Activated CD8-positive, alpha-beta T cell treated with anti-CD3 and anti-CD28 coated beads, Interleukin-2, amount 10 ng/mL, durations not matched to agents 7 days and 5 days (primary cell): ENCODE measurements at regions not wholly inside any gene's neighbourhood (a gene's known extent, or its start where the extent isn't known, plus 50 kb on each side); places are given as distances from the start of the nearest gene placed in this dataset.
"Not testable (repeated sequence)": the region's sequence is repeated elsewhere in the genome, so short reads cannot be mapped to it uniquely, and the experiment has no call there.

ENCODE experiments used
- ATAC-seq: fragments of 150-1000 bp; cut with Tn5 transposase; one replicate; pipeline ENCODE4 v1.10.0; 2021; ENCODE audit warnings: moderate library complexity
- CTCF ChIA-PET: fragments of 350-600 bp; sonication (Branson Sonifier 250); formaldehyde crosslinking; loops from one replicate; lab custom pipeline; 2021; ENCODE audit warnings: antibody characterized with exemption; lab: Charles Lee
- POLR2A ChIA-PET: fragments of 350-600 bp; sonication (Branson Sonifier 250); formaldehyde crosslinking; loops from one replicate; lab custom pipeline; 2021; ENCODE audit warnings: antibody characterized with exemption; lab: Charles Lee
- DNase-seq: peaks from one replicate; pipeline ENCODE4 v3.0.0-alpha.2; 2020
- H3K27ac Mint-ChIP-seq: one replicate; pipeline ENCODE4 v1.8.0; 2021; ENCODE audit warnings: mild to moderate bottlenecking, mixed read lengths
- H3K27me3 Mint-ChIP-seq: one replicate; pipeline ENCODE4 v1.8.0; 2021; ENCODE audit warnings: low read depth, mixed read lengths
- H3K36me3 Mint-ChIP-seq: one replicate; pipeline ENCODE4 v1.8.0; 2021; ENCODE audit warnings: low read depth, mixed read lengths
- H3K4me1 Mint-ChIP-seq: one replicate; pipeline ENCODE4 v1.8.0; 2021; ENCODE audit warnings: low read depth, mixed read lengths
- H3K4me3 Mint-ChIP-seq: one replicate; pipeline ENCODE4 v1.8.0; 2021; ENCODE audit warnings: mild to moderate bottlenecking, mixed read lengths
- H3K9me3 Mint-ChIP-seq: one replicate; pipeline ENCODE4 v1.8.0; 2022; ENCODE audit warnings: mixed read lengths; ENCODE audit not compliant: insufficient read depth

DNA sequence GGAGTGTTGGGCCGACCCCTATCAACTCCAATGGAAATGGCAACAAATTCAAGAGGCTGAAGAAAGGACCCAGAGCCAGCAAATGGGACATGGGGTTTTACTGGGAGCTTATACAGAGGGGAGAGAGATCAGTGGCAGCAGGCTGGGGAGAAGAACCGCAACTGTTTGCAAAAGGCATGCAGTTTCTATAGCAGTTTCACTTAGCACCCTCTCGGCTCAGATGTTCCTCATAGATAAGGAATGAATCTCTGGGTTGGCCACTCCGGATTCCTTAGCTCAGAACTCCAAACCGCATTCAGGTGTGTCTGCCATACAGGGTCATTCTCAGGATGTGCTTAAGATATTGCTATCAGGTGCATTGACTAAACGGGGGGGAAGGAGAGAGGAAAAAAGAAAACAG lies 71.1 kb upstream of the RPL38 start:
- POLR2A ChIA-PET = no interaction called here
- Mint-ChIP-seq H3K27me3 (peaks cover 5% of the 10 kb centered on the region), H3K9me3 (no peaks in the 10 kb centered on the region), H3K4me3 (no peak overlapping the region), H3K36me3 (no peaks in the 10 kb centered on the region), H3K27ac (no peak overlapping the region), H3K4me1 (no peaks in the 10 kb centered on the region)
- CTCF ChIA-PET = no interaction called here
- DNase-seq (no peak), ATAC-seq (no peak)

DNA sequence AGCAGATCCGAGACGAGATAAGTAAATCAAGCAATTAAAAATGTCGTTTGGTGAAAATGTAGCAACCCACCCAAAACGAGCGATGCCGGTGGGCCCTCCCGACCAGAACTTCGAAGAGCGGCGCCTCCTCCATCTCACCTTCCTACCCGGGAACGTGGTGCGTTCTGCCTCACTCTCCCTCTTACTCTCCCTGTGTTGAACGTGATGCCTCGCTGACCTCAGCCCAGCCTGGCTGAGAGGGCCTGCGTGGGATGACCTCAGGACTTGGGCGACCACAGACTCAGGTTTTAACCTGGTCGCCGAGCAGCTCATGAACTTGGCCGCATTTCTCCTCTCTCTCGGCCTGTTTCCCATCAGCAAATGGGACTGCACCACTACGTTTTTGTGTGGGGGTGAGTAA lies 69.7 kb upstream of the RPL38 start:
- ATAC-seq (no peak), DNase-seq (no peak)
- peaks cover 11% of the 10 kb centered on the region for H3K27me3 Mint-ChIP-seq
- H3K27ac Mint-ChIP-seq = no peak overlapping the region
- H3K36me3 Mint-ChIP-seq = no peaks in the 10 kb centered on the region
- H3K4me3 Mint-ChIP-seq = no peak overlapping the region
- CTCF ChIA-PET = no interaction called here
- no peaks in the 10 kb centered on the region for H3K9me3 Mint-ChIP-seq
- POLR2A ChIA-PET = no interaction called here
- H3K4me1 Mint-ChIP-seq = no peaks in the 10 kb centered on the region

DNA sequence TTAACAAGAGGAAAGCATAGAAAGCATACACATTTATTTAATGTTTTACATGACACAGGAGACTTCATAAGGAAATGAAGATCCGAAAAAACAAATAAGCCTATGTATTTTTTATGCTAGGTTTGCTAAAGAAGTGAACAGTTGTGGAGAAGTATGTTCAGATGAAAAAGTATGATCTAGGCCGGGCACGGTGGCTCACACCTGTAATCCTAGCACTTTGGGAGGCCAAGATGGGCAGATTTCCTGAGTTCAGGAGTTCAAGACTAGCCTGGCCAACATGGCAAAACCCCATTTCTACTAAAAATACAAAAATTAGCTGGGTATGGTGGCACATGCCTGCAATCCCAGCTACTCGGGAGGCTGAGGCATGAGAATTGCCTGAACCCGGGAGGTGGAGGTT lies 69.2 kb upstream of the RPL38 start:
- H3K9me3 Mint-ChIP-seq, H3K27ac Mint-ChIP-seq, POLR2A ChIA-PET, H3K4me1 Mint-ChIP-seq, ATAC-seq, DNase-seq, H3K36me3 Mint-ChIP-seq, CTCF ChIA-PET, H3K4me3 Mint-ChIP-seq: not testable (repeated sequence)
- H3K27me3 Mint-ChIP-seq = peaks cover 11% of the 10 kb centered on the region

DNA sequence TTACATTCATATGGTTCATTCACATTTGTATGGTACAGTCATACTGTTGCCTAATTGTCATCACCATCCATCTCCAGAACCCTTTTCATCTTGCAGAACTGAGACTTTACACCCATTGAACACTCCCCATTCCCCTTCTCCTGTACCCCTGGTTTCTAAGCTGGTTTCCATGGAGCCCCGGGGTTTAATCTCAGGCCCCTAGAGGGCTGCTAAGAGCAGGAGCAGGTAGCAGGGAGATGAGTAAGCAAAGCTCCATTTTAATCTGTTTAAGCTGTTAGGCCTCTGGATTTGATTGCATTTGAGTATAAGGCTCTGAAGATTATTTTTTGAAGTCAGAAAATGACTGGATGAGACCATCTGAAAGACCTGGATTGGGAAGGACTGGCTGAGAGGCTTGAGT lies 68.5 kb upstream of the RPL38 start:
- Mint-ChIP-seq H3K4me3 (no peak overlapping the region), H3K9me3 (no peaks in the 10 kb centered on the region), H3K4me1 (no peaks in the 10 kb centered on the region), H3K27ac (no peak overlapping the region), H3K27me3 (peaks cover 11% of the 10 kb centered on the region), H3K36me3 (no peaks in the 10 kb centered on the region)
- ChIA-PET POLR2A (no interaction called here), CTCF (no interaction called here)
- no peak for DNase-seq
- ATAC-seq = no peak

DNA sequence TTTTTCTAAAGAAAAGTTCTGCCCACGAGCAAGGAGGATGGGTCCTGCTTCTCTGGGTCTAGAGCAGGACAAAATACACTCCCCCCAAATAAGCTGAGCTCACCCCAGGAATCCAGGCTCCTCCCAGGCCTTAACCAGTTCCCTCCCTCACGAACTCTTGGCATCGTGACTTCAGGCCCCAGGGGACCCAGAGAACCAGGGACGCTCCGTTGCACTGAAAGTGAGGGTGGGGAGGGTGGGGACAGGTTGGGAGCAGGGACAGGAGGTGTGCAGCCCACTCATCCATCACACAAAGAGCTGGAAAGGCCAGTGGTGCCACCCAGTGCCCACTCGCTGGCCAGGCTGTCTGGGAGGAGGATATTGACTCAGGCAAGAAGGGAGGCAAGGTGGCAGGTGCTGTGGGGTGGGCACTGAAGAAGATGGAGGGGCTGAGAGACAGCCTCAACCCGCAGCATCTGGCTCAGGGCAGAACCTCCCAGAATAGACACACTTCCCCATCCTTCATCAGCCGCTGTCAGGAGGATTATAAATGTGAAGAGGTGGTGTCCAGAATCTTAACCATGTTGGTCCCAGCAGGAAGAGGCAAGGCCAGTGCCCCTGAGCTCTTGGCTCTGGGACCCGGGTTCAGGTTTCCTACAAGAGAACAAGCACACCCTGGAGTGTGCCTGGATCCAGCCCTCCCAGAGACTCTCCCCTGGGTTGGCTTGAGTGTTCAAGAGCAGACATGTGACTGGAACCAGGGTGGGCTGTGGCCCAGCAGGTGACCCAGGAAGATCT lies 67.9 kb upstream of the RPL38 start:
- peaks cover 11% of the 10 kb centered on the region for H3K27me3 Mint-ChIP-seq
- H3K9me3 Mint-ChIP-seq = no peaks in the 10 kb centered on the region
- no peak for ATAC-seq
- no peak overlapping the region for H3K27ac Mint-ChIP-seq
- H3K4me3 Mint-ChIP-seq = no peak overlapping the region
- no peaks in the 10 kb centered on the region for H3K36me3 Mint-ChIP-seq
- DNase-seq = no peak
- CTCF ChIA-PET = no interaction called here
- no peaks in the 10 kb centered on the region for H3K4me1 Mint-ChIP-seq
- POLR2A ChIA-PET = no interaction called here

DNA sequence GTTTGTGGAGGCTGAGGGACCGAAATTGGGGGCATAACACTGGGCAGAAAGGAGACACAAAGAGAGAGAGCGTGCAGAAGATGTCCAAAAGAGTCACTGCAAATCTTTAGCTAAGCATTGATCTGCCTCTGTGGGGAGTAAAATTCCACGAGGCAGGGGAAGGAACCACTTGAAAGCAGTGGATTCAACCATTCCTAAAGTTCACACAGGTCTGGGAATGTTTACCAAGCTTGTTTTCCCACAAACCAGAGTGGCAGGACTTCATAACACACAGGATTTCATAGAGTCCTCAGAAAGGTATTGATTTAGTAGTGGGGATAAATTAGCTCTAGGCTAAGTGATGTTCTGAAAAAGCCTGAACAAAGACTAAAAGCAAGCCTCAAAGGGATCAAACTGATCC lies 66.1 kb upstream of the RPL38 start:
- Mint-ChIP-seq H3K27ac (no peak overlapping the region), H3K27me3 (peaks cover 11% of the 10 kb centered on the region), H3K36me3 (no peaks in the 10 kb centered on the region), H3K4me3 (no peak overlapping the region), H3K9me3 (peaks cover 9% of the 10 kb centered on the region), H3K4me1 (no peaks in the 10 kb centered on the region)
- POLR2A ChIA-PET = no interaction called here
- CTCF ChIA-PET = interaction anchor here (0.9 kb wide), 1 partner anchor 47 kb away, joined by 3 read pairs; no protein-coding TSS in a partner anchor
- DNase-seq (no peak), ATAC-seq (no peak)

DNA sequence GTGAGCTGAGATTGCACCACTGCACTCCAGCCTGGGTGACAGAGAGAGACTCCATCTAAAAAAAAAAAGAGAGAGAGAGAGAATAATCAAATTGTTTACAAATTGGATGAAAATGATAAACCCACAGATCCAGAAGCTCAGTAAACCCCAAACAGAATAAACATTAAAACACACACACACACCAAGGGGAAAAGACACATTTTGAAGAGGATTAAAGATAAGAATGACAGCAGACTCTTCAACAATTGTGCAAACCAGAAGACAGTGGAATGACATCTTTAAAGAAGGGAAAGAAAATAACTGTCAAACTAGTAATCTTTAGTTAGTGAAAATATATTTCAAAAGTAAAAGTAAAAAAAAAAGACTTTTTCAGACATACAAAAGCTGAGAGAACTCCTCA lies 64.4 kb upstream of the RPL38 start:
- Mint-ChIP-seq H3K4me1 (no peaks in the 10 kb centered on the region), H3K9me3 (peaks cover 20% of the 10 kb centered on the region), H3K27me3 (peaks cover 11% of the 10 kb centered on the region), H3K36me3 (no peaks in the 10 kb centered on the region), H3K27ac (no peak overlapping the region), H3K4me3 (no peak overlapping the region)
- CTCF ChIA-PET = no interaction called here
- no peak for ATAC-seq
- DNase-seq = no peak
- POLR2A ChIA-PET = no interaction called here

DNA sequence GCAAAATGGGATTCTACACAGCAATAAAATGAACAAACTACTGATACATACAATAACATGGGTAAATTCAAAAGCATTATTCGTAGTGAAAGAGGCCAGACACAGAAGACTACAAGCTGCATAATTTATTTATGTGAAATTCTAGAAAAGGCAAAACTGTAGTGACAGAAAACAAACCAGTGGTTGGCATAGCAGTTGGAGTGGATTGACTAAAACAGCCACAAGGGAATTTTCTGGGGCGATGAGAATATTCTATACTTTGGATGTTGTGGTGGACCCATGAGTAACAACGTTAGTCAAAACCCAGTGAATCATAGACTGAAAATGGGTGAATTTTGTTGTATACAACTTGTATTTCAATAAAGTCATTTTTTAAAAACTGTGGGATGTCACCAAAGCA lies 63.2 kb upstream of the RPL38 start:
- CTCF ChIA-PET = no interaction called here
- peaks cover 25% of the 10 kb centered on the region for H3K9me3 Mint-ChIP-seq
- H3K4me3 Mint-ChIP-seq = no peak overlapping the region
- H3K27ac Mint-ChIP-seq = no peak overlapping the region
- H3K27me3 Mint-ChIP-seq = peaks cover 11% of the 10 kb centered on the region
- H3K4me1 Mint-ChIP-seq = no peaks in the 10 kb centered on the region
- no peak for ATAC-seq
- no peaks in the 10 kb centered on the region for H3K36me3 Mint-ChIP-seq
- POLR2A ChIA-PET = no interaction called here
- no peak for DNase-seq

DNA sequence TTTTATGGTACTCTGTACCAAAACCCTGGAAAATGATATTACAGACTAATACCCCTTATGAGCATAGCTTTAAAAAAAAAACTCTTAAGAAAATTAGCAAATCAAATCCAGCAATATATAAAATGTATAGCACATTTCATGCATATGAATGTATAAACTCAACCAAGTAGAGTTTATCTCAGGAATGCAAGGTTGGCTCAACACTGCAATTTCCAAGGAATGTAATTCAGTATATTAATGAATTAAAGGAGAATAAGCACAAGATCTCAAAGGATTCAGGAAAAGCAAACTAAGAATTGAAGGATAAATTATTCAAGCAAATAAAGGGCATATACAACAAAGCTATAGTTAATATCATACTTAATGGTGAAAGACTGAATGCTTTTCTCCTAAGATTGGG lies 61.9 kb upstream of the RPL38 start:
- peaks cover 25% of the 10 kb centered on the region for H3K9me3 Mint-ChIP-seq
- no peaks in the 10 kb centered on the region for H3K36me3 Mint-ChIP-seq
- no peak overlapping the region for H3K27ac Mint-ChIP-seq
- POLR2A ChIA-PET = no interaction called here
- DNase-seq = no peak
- no peak for ATAC-seq
- H3K27me3 Mint-ChIP-seq = peaks cover 9% of the 10 kb centered on the region
- H3K4me1 Mint-ChIP-seq = no peaks in the 10 kb centered on the region
- H3K4me3 Mint-ChIP-seq = no peak overlapping the region
- CTCF ChIA-PET = interaction anchor here (0.6 kb wide), 1 partner anchor 438 kb away, joined by 3 read pairs; no protein-coding TSS in a partner anchor

DNA sequence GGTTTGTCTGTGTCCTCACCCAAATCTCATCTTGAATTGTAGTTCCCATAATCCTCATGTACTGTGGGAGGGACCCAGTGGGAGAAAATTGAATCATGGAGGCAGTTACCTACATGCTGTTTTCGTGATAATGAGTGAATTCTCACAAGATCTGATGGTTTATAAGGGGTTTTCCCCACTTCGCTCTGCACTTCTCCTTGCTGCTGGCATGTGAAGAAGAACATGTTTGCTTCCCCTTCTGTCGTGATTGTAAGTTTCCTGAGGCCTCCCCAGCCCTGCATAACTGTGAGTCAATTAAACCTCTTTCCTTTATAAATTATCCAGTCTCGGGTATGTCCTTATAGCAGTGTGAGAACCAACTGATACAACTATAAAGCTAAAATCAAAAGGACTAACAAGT lies 60.2 kb upstream of the RPL38 start:
- CTCF ChIA-PET, POLR2A ChIA-PET, ATAC-seq, H3K27me3 Mint-ChIP-seq, H3K4me1 Mint-ChIP-seq, H3K36me3 Mint-ChIP-seq, H3K27ac Mint-ChIP-seq, H3K4me3 Mint-ChIP-seq, DNase-seq: not testable (repeated sequence)
- peaks cover 25% of the 10 kb centered on the region for H3K9me3 Mint-ChIP-seq

DNA sequence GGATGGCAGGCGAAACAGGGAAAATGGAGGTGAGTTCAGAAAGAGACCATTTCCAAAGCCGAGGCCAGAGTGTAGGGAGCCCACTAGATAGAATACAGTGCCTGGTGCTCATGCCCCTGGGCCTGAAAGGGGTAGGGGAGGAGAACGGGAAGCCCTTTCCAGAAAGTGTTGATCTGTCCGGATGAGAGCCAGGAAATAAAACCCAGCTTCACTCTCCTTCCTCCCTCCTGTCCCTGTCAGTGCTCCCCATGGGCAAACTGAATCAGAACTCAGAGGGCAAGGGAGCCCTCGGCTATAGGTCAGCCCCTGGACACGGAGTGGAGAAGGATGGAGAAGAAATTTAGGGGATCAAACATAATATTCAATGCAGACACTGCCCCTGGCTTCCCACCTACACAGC lies 57.7 kb upstream of the RPL38 start:
- DNase-seq (no peak), ATAC-seq (no peak)
- POLR2A ChIA-PET = no interaction called here
- Mint-ChIP-seq H3K36me3 (no peaks in the 10 kb centered on the region), H3K4me3 (no peak overlapping the region), H3K27ac (no peak overlapping the region), H3K9me3 (peaks cover 25% of the 10 kb centered on the region), H3K27me3 (no peaks in the 10 kb centered on the region), H3K4me1 (no peaks in the 10 kb centered on the region)
- CTCF ChIA-PET = no interaction called here

DNA sequence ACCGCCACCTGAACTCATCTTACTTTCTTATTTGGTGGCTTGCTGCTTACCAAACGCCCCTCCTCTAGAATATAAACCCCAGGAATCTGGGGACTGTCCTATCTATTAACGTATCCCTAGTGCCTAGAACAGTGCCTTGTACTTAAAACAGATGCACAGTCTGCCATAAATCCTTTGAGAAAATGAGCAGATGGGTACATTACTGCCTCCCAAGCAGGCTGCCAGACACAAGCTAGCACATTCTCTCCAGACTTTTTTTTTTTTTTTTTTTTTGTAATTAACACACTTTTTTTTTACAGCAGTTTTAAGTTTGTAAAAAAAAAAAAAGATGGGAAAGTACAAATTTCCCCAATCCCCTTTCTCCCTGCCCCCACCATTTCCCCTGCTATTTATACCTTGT lies 57.3 kb upstream of the RPL38 start:
- Mint-ChIP-seq H3K9me3 (peaks cover 25% of the 10 kb centered on the region), H3K27ac (no peak overlapping the region), H3K4me1 (no peaks in the 10 kb centered on the region), H3K4me3 (no peak overlapping the region), H3K27me3 (peaks cover 1% of the 10 kb centered on the region), H3K36me3 (no peaks in the 10 kb centered on the region)
- ChIA-PET CTCF (no interaction called here), POLR2A (no interaction called here)
- DNase-seq (no peak), ATAC-seq (no peak)
